ENCODE measurements at regions not wholly inside any gene's neighbourhood (a gene's known extent, or its start where the extent isn't known, plus 50 kb on each side); places are given as distances from the start of the nearest gene placed in this dataset.

DNA sequence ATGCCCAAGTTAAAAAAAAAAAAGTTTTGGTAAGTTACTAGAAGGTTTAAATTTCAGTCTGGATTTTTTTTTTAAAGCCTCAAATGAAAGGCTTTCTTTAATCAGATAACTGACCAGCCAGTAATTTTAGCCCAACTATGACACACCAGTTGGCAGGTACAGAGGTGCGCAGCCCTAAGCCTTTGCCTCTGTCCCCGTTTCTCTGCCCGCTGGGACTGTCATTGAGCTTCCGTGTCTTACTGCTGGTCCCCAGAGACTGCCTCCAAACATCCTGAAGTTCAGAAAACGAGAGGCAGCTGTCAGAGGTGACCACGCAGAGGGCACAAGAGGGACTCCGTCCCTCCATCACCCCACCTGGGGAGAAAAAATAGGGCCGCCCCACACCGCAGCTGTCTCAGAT, 118.2 kb downstream of the RPS12 start:
- ChIA-PET CTCF (no interaction called here), POLR2A (no interaction called here)
- Histone ChIP-seq H3K27me3 (replicated peaks in 1 of 2; ENCODE audit: control insufficient read depth in 2 of 2, extremely low read depth in 1 of 2, insufficient read depth in 2 of 2, low read length in 1 of 2) (peaks cover 3 to 7% of the 10 kb centered on the region in 2 experiments), H3K27ac (ENCODE audit: low read length) (no peak overlapping the region), H3K9me3 (no peaks in the 10 kb centered on the region), H3K4me3 (ENCODE audit: control insufficient read depth in 1 of 2, extremely low read depth in 1 of 2, low read length in 1 of 2) (no peak overlapping the region), H3K4me1 (ENCODE audit: control insufficient read depth in 1 of 2, extremely low read depth in 1 of 2, insufficient read depth in 2 of 2, low read length in 2 of 2) (no peaks in the 10 kb centered on the region), H3K36me3 (ENCODE audit: control insufficient read depth in 2 of 2, extremely low read depth in 1 of 2, insufficient read depth in 1 of 2, low read length in 1 of 2) (no peaks in the 10 kb centered on the region)
- Mint-ChIP-seq H3K27me3 (peaks cover 26 to 27% of the 10 kb centered on the region in 2 donors), H3K4me3 (no peak overlapping the region), H3K27ac (no peak overlapping the region), H3K4me1 (no peaks in the 10 kb centered on the region), H3K36me3 (no peaks in the 10 kb centered on the region), H3K9me3 (no peaks in the 10 kb centered on the region)
- WGBS (ENCODE audit: insufficient coverage): 85% methylated on average over 9 of the region's 9 CpGs
- ATAC-seq (replicated peaks in 1 of 4): no peak
- no peak for DNase-seq

DNA sequence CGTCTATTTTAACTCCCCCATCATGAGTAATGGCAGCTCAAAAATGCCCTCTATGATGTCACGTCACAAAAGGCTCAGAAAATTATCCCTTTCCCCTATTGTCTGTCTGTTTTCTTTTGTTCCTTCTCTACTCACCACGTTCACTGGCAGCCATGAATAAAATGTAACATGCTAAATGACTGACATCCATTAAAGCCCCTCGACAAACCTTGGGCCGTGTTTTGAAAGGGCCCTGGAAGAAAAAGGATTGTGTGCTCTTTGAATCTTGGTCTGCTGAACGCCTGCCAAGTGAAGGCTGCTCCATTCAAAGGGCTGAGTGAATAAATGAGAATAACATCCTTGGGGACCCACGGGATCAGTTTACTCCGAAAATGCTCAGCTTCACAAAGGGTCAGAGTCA, 118.7 kb downstream of the RPS12 start:
- Mint-ChIP-seq H3K27me3 (peaks cover 24 to 27% of the 10 kb centered on the region in 2 donors), H3K4me1 (no peaks in the 10 kb centered on the region), H3K27ac (no peak overlapping the region), H3K4me3 (no peak overlapping the region), H3K36me3 (no peaks in the 10 kb centered on the region), H3K9me3 (no peaks in the 10 kb centered on the region)
- 64% methylated on average over 7 of the region's 8 CpGs for WGBS (ENCODE audit: insufficient coverage)
- Histone ChIP-seq H3K9me3 (no peaks in the 10 kb centered on the region), H3K4me3 (ENCODE audit: control insufficient read depth in 1 of 2, extremely low read depth in 1 of 2, low read length in 1 of 2) (no peak overlapping the region), H3K27me3 (replicated peaks in 1 of 2; ENCODE audit: control insufficient read depth in 2 of 2, extremely low read depth in 1 of 2, insufficient read depth in 2 of 2, low read length in 1 of 2) (peaks cover 0 to 7% of the 10 kb centered on the region in 2 experiments), H3K27ac (ENCODE audit: low read length) (no peak overlapping the region), H3K36me3 (ENCODE audit: control insufficient read depth in 2 of 2, extremely low read depth in 1 of 2, insufficient read depth in 1 of 2, low read length in 1 of 2) (no peaks in the 10 kb centered on the region), H3K4me1 (ENCODE audit: control insufficient read depth in 1 of 2, extremely low read depth in 1 of 2, insufficient read depth in 2 of 2, low read length in 2 of 2) (no peaks in the 10 kb centered on the region)
- ATAC-seq (replicated peaks in 1 of 4): no peak
- no peak for DNase-seq
- CTCF ChIA-PET: no interaction called here
- POLR2A ChIA-PET: no interaction called here

DNA sequence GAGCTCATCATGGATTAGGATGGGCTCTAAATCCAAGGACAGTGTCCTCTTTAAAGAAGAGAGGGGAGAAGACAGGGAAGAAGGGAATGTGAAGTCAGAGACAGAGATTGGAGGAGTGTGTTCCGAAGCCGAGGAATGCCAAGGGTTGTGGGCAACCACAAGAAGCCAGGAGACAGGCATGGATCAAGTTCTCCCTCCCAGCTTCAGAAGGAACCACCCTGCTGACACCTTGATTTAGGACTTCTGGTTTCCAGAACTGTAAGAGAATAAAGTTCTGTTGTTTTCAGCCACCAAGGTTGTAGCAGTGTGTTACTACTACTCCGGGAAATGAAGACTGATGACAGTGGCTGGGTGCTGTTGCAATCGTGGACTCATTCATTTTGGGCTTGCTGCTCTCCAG, 120.1 kb downstream of the RPS12 start:
- Histone ChIP-seq H3K36me3 (ENCODE audit: control insufficient read depth in 2 of 2, extremely low read depth in 1 of 2, insufficient read depth in 1 of 2, low read length in 1 of 2) (no peaks in the 10 kb centered on the region), H3K9me3 (no peaks in the 10 kb centered on the region), H3K4me1 (ENCODE audit: control insufficient read depth in 1 of 2, extremely low read depth in 1 of 2, insufficient read depth in 2 of 2, low read length in 2 of 2) (no peaks in the 10 kb centered on the region), H3K4me3 (ENCODE audit: control insufficient read depth in 1 of 2, extremely low read depth in 1 of 2, low read length in 1 of 2) (no peak overlapping the region), H3K27ac (ENCODE audit: low read length) (no peak overlapping the region), H3K27me3 (replicated peaks in 1 of 2; ENCODE audit: control insufficient read depth in 2 of 2, extremely low read depth in 1 of 2, insufficient read depth in 2 of 2, low read length in 1 of 2) (peaks cover 0 to 7% of the 10 kb centered on the region in 2 experiments)
- CTCF ChIA-PET: no interaction called here
- no peak overlapping the region for H3K27ac Mint-ChIP-seq
- peaks cover 4 to 6% (median 5%) of the 10 kb centered on the region in 3 donors for H3K9me3 Mint-ChIP-seq
- no peaks in the 10 kb centered on the region for H3K36me3 Mint-ChIP-seq
- H3K4me1 Mint-ChIP-seq: no peaks in the 10 kb centered on the region
- 28% methylated on average over 4 of the region's 4 CpGs for WGBS (ENCODE audit: insufficient coverage)
- ATAC-seq (replicated peaks in 1 of 4): no peak
- no peak overlapping the region for H3K4me3 Mint-ChIP-seq
- DNase-seq: no peak
- POLR2A ChIA-PET: no interaction called here
- peaks cover 22 to 27% of the 10 kb centered on the region in 2 donors for H3K27me3 Mint-ChIP-seq

DNA sequence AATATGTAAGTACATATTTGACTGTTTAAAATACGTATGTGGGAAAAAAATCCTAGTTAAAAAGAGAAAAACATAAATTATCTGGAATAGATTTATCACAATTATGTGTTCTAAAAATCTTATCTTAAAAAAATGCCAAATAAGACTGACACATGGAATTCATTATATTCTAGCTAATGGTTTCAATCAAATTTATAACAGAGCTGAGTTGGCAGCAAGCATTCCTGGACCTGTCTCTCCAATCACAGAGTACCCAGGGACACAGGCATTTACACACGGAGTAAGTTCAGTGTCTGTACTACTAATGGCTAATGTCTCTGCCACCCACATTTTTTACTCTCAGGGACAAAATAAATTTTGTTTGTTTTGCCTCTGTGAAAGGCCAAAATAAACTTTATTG, 122.3 kb downstream of the RPS12 start:
- H3K4me3 Mint-ChIP-seq: no peak overlapping the region
- H3K4me3 ChIP-seq (ENCODE audit: control insufficient read depth in 1 of 2, extremely low read depth in 1 of 2, low read length in 1 of 2): no peak overlapping the region
- H3K4me1 Mint-ChIP-seq: no peaks in the 10 kb centered on the region
- H3K27ac Mint-ChIP-seq: no peak overlapping the region
- no peaks in the 10 kb centered on the region for H3K36me3 Mint-ChIP-seq
- peaks cover 13 to 17% of the 10 kb centered on the region in 2 donors for H3K27me3 Mint-ChIP-seq
- H3K9me3 ChIP-seq: no peaks in the 10 kb centered on the region
- no peak for ATAC-seq (replicated peaks in 1 of 4)
- H3K27ac ChIP-seq (ENCODE audit: low read length): no peak overlapping the region
- CTCF ChIA-PET: no interaction called here
- no peak for DNase-seq
- peaks cover 0 to 10% of the 10 kb centered on the region in 2 experiments for H3K27me3 ChIP-seq (replicated peaks in 1 of 2; ENCODE audit: control insufficient read depth in 2 of 2, extremely low read depth in 1 of 2, insufficient read depth in 2 of 2, low read length in 1 of 2)
- H3K4me1 ChIP-seq (ENCODE audit: control insufficient read depth in 1 of 2, extremely low read depth in 1 of 2, insufficient read depth in 2 of 2, low read length in 2 of 2): no peaks in the 10 kb centered on the region
- H3K9me3 Mint-ChIP-seq: peaks cover 4 to 9% (median 5%) of the 10 kb centered on the region in 3 donors
- H3K36me3 ChIP-seq (ENCODE audit: control insufficient read depth in 2 of 2, extremely low read depth in 1 of 2, insufficient read depth in 1 of 2, low read length in 1 of 2): no peaks in the 10 kb centered on the region
- POLR2A ChIA-PET: no interaction called here
- WGBS (ENCODE audit: insufficient coverage): no CpG with 5 or more reads among the region's 2 CpGs

DNA sequence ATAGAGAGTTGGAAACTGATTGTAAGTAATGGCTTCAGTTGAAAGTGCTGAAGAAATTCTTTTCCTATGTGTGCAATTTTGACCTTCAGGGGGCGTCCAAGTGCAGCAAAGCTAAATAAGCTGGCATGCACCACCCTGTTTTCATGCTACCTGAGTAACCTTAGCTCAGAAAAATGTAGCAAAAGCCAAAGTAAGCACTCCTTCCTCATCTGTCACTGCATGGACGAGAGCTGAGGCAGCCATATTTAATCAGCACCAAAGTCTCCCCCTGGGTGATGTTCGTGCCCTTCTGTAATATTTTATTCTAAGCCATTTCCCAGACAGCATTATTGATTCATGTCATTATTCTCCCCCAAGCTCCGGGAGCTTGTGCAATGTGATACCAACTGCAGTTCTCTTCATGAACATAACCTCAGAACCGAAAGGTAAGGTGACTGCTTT, 123.1 kb downstream of the RPS12 start:
- Histone ChIP-seq H3K27ac (ENCODE audit: low read length) (no peak overlapping the region), H3K27me3 (replicated peaks in 1 of 2; ENCODE audit: control insufficient read depth in 2 of 2, extremely low read depth in 1 of 2, insufficient read depth in 2 of 2, low read length in 1 of 2) (peaks cover 0 to 14% of the 10 kb centered on the region in 2 experiments), H3K4me1 (ENCODE audit: control insufficient read depth in 1 of 2, extremely low read depth in 1 of 2, insufficient read depth in 2 of 2, low read length in 2 of 2) (no peaks in the 10 kb centered on the region), H3K9me3 (no peaks in the 10 kb centered on the region), H3K36me3 (ENCODE audit: control insufficient read depth in 2 of 2, extremely low read depth in 1 of 2, insufficient read depth in 1 of 2, low read length in 1 of 2) (no peaks in the 10 kb centered on the region), H3K4me3 (ENCODE audit: control insufficient read depth in 1 of 2, extremely low read depth in 1 of 2, low read length in 1 of 2) (no peak overlapping the region)
- DNase-seq (peak in 1 of 35 experiments; percentile 3), ATAC-seq (replicated peaks in 1 of 4) (no peak)
- Mint-ChIP-seq H3K4me3 (no peak overlapping the region), H3K4me1 (no peaks in the 10 kb centered on the region), H3K9me3 (peaks cover 4 to 9% (median 5%) of the 10 kb centered on the region in 3 donors), H3K27me3 (peaks cover 12 to 18% of the 10 kb centered on the region in 2 donors), H3K36me3 (no peaks in the 10 kb centered on the region), H3K27ac (no peak overlapping the region)
- 18% methylated on average over 4 of the region's 5 CpGs for WGBS (ENCODE audit: insufficient coverage)
- ChIA-PET POLR2A (no interaction called here), CTCF (no interaction called here)

DNA sequence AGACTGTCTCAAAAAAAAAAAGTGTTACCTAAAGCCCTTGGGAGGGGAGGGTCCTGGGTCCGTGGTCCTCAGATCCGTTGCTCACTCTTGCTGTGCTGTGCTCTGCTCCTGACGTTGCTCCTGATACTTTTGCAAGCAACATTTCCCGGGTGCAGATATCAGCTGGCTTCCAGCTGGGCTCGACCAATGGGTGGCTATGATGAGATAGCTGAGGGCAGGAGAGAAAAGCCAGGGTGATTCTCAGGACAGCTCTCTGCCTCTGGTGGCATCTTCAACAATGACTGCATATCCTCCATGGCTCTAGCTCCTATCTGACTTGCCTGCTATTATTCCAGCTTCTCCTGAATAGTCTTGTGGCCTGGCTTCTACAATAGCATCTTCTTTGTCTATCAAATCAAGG, 134.5 kb downstream of the RPS12 start:
- H3K4me1 Mint-ChIP-seq: no peaks in the 10 kb centered on the region
- Histone ChIP-seq H3K4me3 (ENCODE audit: control insufficient read depth in 1 of 2, extremely low read depth in 1 of 2, low read length in 1 of 2) (no peak overlapping the region), H3K36me3 (ENCODE audit: control insufficient read depth in 2 of 2, extremely low read depth in 1 of 2, insufficient read depth in 1 of 2, low read length in 1 of 2) (no peaks in the 10 kb centered on the region), H3K27ac (ENCODE audit: low read length) (no peak overlapping the region), H3K9me3 (no peaks in the 10 kb centered on the region), H3K4me1 (ENCODE audit: control insufficient read depth in 1 of 2, extremely low read depth in 1 of 2, insufficient read depth in 2 of 2, low read length in 2 of 2) (no peaks in the 10 kb centered on the region), H3K27me3 (replicated peaks in 1 of 2; ENCODE audit: control insufficient read depth in 2 of 2, extremely low read depth in 1 of 2, insufficient read depth in 2 of 2, low read length in 1 of 2) (no peaks in the 10 kb centered on the region)
- H3K27ac Mint-ChIP-seq: no peak overlapping the region
- no peaks in the 10 kb centered on the region for H3K36me3 Mint-ChIP-seq
- ChIA-PET CTCF (no interaction called here), POLR2A (interaction anchor here in 1 of 2 donors (0.6 kb wide), 1 partner anchor 886 kb away, joined by 4 read pairs; no protein-coding TSS in a partner anchor)
- H3K9me3 Mint-ChIP-seq: no peaks in the 10 kb centered on the region
- peaks cover 18 to 23% of the 10 kb centered on the region in 2 donors for H3K27me3 Mint-ChIP-seq
- WGBS (ENCODE audit: insufficient coverage): 50% methylated on average over 2 of the region's 5 CpGs
- H3K4me3 Mint-ChIP-seq: no peak overlapping the region
- DNase-seq (no peak), ATAC-seq (replicated peaks in 1 of 4) (no peak)

DNA sequence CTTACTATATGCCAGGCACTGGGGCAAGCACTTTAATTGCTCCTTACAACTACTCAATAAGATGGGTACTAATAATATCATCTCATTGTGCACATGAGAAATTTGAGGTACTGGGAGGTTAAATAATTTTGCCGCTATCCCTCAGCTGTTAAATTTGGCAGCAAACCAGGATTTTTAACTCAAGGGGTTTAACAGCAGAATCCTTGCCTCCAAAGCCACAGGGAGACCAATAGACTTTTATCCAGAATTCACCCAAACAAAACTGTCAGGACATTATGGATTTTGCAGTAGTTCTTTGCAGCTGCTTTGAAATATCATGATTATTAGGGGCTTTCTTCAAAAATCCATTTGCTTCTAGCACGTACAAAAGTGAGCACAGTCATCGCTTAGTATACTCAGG, 136.2 kb downstream of the RPS12 start:
- DNase-seq: no peak
- Histone ChIP-seq H3K27ac (ENCODE audit: low read length) (no peak overlapping the region), H3K4me1 (ENCODE audit: control insufficient read depth in 1 of 2, extremely low read depth in 1 of 2, insufficient read depth in 2 of 2, low read length in 2 of 2) (no peaks in the 10 kb centered on the region), H3K27me3 (replicated peaks in 1 of 2; ENCODE audit: control insufficient read depth in 2 of 2, extremely low read depth in 1 of 2, insufficient read depth in 2 of 2, low read length in 1 of 2) (no peaks in the 10 kb centered on the region), H3K36me3 (ENCODE audit: control insufficient read depth in 2 of 2, extremely low read depth in 1 of 2, insufficient read depth in 1 of 2, low read length in 1 of 2) (no peaks in the 10 kb centered on the region), H3K9me3 (no peaks in the 10 kb centered on the region), H3K4me3 (ENCODE audit: control insufficient read depth in 1 of 2, extremely low read depth in 1 of 2, low read length in 1 of 2) (no peak overlapping the region)
- Mint-ChIP-seq H3K9me3 (no peaks in the 10 kb centered on the region), H3K4me1 (no peaks in the 10 kb centered on the region), H3K4me3 (no peak overlapping the region), H3K36me3 (no peaks in the 10 kb centered on the region), H3K27me3 (peaks cover 13 to 24% of the 10 kb centered on the region in 2 donors), H3K27ac (no peak overlapping the region)
- ChIA-PET CTCF (no interaction called here), POLR2A (no interaction called here)
- ATAC-seq (replicated peaks in 1 of 4): no peak
- WGBS (ENCODE audit: insufficient coverage): no CpG with 5 or more reads among the region's 3 CpGs

All from T-cell (primary cell).